DMS114 treated with DMSO at 0.1 percent for 48 hours (cell line): ENCODE measurements at regions not wholly inside any gene's neighbourhood (a gene's known extent, or its start where the extent isn't known, plus 50 kb on each side); places are given as distances from the start of the nearest gene placed in this dataset.
"Not testable (repeated sequence)": the region's sequence is repeated elsewhere in the genome, so short reads cannot be mapped to it uniquely, and the experiment has no call there.

Source experiments
- DNase-seq: peaks from one replicate; lab custom pipeline; 2025; ENCODE audit not compliant: unreplicated experiment; lab: John Stamatoyannopoulos, UW

DNA sequence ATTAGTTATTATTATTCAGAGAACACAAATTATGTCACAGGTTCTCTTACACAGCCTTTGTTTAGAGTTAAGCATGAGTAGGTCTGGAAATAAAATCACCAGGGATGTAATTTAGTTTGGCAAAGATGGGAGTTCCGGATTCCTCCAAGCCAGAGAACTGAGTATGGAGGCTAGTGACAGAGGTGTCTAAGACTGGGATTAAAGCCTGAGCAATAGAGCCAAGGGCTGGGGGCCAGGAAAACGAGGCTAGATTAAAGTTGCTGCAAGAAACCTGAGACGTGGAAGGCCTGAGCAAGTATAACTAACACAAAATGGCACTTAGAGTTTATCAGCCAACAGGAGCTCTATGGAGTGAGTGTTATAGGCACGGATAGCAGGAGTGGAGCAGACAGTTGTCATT is 381.6 kb downstream of the SRGAP2C start:
- DNase-seq: no peak

DNA sequence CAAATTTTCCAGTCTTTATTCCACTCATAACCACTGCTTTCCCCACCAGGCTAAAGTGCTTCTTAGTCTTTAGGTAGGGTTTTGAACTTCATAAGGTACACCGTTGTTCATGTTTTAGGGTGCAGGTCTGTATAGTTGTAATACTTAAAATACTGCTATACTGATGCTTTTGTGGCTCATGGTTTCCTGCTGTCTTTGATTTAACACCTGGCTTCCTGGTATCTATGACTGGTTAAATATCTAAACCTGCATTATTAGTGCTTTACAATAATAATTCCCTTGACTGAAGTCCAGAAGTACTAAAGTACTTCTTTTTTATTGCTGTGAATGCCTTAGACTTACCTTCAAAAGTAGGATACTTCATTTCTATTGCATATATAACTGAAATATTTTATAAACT is 384.7 kb downstream of the SRGAP2C start:
- DNase-seq: no peak

DNA sequence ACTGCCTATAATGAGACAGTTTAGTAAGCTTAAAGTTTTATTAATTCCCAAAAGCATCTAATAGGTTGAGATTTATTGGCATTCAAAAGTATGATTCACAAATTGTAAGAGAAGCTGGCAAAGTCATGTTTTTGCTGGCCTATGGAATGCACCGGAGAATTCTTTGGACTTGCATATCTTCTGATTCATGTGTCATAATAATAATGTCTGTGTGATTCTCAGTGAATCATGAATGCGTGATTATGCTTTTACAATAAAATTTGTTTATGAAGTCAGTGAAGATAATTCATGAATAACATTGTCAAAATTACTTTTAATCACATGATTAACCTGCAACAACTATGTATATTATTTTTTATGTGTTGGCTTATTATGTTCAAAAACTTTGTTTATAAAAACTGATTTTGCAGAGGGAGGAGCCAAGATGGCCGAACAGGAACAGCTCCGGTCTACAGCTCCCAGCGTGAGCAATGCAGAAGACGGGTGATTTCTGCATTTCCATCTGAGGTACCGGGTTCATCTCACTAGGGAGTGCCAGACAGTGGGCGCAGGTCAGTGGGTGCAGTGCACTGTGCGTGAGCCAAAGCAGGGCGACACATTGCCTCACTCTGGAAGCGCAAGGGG is 389.2 kb downstream of the SRGAP2C start:
- DNase-seq: not testable (repeated sequence)

DNA sequence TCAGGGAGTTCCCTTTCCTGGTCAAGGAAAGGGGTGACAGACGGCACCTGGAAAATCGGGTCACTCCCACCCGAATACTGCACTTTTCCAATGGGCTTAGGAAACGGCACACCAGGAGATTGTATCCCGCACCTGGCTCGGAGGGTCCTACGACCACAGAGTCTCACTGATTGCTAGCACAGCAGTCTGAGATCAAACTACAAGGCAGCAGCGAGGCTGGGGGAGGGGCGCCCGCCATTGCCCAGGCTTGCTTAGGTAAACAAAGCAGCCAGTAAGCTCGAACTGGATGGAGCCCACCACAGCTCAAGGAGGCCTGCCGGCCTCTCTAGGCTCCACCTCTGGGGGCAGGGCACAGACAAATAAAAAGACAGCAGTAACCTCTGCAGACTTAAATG is 389.7 kb downstream of the SRGAP2C start:
- not testable (repeated sequence) for DNase-seq

DNA sequence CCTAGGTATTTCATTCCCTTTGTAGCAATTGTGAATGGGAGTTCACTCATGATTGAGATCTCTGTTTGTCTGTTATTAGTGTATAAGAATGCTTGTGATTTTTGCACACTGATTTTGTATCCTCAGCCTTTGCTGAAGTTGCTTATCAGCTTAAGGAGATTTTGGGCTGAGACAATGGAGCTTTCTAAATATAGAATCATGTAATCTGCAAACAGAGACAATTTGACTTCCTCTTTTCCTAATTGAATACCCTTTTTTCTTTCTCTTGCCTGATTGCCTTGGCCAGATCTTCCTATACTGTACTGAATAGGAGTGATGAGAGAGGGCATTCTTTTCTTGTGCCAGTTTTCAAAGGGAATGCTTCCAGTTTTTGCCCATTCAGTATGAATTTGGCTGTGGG is 398.1 kb downstream of the SRGAP2C start:
- not testable (repeated sequence) for DNase-seq

DNA sequence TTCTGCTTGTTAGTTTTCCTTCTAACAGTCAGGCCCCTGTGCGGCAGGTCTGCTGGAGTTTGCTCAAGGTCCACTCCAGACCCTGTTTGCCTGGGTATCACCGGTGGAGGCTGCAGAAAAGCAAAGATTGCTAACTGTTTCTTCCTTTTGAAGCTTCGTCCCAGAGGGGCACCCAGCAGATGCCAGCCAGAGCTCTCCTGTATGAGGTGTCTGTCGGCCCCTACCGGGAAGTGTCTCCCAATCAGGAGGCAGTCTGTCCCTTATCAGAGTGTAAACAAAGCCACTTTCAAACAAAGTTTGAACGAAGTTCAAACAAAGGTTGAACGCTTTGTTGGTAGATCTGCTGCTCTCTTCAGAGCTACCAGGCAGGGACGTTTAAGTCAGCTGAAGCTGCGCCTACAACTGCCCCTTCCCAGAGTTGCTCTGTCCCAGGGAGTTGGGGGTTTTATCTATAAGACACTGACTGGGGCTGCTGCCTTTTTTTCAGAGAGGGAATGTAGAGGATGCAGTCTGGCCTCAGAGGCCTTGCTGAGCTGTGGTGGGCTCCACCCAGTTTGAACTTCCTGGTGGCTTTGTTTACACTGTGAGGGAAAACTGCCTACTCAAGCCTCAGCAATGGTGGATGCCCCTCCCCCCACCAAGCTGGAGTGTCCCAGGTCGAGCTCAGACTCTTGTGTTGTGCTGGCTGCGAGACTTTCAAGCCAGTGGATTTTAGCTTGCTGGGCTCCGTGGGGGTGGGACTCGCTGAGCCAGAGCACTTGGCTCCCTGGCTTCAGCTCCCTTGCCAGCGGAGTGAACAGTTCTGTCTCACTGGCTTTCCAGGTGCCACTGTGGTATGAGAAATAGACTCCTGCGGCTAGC is 401.8 kb downstream of the SRGAP2C start:
- no peak for DNase-seq

DNA sequence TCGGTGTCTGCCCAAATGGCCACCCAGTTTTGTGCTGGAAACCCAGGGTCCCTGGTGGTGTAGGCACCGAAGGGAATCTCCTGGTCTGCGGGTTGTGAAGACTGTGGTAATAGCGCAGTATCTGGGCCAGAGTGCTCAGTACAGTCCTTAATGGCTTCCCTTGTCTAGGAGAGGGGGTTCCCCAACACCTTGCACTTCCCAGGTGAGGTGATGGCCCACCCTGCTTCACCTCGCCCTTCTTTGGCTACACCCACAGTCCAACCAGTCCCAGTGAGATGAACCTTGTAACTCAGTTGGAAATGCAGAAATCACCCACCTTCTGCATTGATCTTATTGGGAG is 402.4 kb downstream of the SRGAP2C start:
- no peak for DNase-seq

DNA sequence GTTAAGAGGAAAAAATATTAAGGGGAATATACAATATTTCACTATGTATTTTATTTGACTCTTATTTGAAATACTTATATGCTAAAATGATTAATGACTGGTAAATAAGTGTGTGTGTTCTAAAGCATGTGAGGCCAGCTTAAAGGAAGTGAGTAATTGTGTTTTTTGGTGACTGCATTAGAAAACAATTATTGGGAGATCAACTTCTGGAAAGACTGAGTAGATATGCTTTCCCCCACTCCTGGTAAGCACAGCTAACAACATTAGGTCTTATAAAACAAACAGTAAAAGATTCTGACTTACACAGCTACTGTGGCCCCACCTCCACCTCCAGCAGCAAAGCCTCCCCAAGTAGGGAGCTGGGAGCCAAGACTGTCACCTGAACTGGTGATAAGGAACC is 403.0 kb downstream of the SRGAP2C start:
- DNase-seq: no peak

DNA sequence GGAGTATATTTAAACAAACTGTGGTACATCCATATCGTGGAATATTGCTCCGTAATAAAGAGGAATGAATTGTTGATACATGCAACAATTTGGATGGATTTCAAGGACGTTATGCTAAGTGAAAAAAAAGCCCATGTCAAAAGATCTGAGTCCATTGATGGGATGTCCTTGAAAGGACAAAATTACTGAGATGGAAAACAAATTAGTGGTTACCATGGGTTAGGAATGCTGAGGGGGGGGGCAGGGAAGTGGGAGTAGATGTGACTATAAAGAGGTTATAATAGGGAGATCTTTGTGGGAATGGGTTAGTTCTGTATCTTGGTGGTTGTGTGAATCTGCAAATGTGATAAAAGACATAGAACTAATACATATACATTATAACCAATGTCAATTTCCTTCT is 409.3 kb downstream of the SRGAP2C start:
- no peak for DNase-seq

DNA sequence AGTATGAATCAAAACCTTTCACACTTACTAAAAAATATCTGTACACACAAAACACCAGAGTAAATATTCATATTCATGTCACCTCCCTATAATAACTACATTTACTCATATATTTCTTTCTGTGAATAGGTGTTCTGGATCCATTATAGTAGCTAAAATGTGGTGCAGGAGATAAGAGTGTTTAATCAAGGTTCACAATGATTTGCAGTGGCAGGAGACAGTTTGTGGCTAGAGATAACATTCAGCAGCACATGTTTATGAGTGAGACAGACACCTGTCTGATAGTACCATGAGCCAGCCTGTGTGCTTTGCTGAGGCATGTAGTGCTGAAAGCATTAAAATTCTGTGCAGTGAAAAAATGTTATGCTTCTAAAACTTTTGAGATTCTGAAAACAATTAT is 410.3 kb downstream of the SRGAP2C start:
- DNase-seq: no peak

DNA sequence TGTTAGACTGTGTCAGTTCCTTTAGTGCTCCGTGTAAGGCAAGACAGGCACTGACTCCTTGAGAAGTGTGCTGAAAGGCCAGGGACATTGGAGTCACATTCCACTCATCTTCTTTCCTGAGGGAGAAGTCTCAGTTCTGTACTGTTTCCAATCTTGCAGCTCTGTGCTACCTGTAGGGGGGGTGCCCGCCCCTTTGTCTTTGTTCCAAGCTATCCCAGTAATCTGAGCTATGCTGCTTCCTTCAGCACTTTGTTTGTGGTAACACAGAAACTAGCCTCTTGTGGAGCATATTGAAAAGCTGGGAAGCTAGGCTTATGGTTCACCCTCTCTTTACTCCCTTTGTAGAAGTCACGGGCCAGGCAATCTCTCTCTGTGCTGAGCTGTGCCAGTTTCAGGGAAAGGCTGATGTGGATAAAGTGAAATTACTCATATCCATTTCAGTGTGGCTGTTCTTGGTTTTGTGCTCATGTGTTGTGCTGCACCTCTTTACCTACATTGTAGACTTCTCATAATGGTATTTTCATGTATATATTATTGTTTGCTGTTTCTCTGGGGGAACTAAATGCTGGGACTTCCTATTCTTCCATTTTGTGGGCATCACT is 420.2 kb downstream of the SRGAP2C start:
- not testable (repeated sequence) for DNase-seq

DNA sequence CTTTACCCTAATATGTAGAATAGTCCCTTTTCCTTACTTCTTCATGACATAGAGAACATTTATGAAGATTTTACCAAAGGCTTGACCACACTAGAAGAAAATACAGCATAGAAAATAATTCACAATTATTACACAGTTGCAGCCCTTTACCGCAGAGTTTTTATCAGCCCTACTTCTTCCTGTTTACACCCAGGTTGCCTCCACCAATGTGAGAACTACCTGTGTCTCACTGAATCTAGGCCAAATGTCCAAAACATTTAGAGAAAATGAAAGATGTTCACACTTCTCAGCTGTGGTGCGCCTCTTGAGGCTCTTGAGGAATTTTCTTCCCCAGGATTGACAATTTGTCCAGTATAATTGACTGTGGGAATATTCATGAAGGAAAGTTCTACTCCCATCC is 422.7 kb downstream of the SRGAP2C start:
- DNase-seq: not testable (repeated sequence)
